ENCODE measurements at regions not wholly inside any gene's neighbourhood (a gene's known extent, or its start where the extent isn't known, plus 50 kb on each side); places are given as distances from the start of the nearest gene placed in this dataset.

GRCh38 chr9:88750832-88751360 lies 215.9 kb downstream of the NXNL2 start:
- TF ChIP-seq CTCF (IDR thresholded peaks at IDR 0.05; ENCODE audit: low read depth, low read length) (no peak), EZH2phosphoT487 (IDR thresholded peaks at IDR 0.05; ENCODE audit: low read depth) (no peak)
